Body of pancreas (tissue), 4 donors: ENCODE measurements at regions not wholly inside any gene's neighbourhood (a gene's known extent, or its start where the extent isn't known, plus 50 kb on each side); places are given as distances from the start of the nearest gene placed in this dataset.

Source experiments
- ATAC-seq: fragments of 150-250 bp; one replicate; pipeline ENCODE4 v1.9.1; 2016
- DNase-seq, 4 donors: peaks; one replicate each; pipeline ENCODE4 v3.0.0-alpha.2; 2019
- H3K27ac ChIP-seq, 4 donors: fragments of 200-600 bp; sonication (generic); 1 replicate in 3 of 4; 2 replicates in 1 of 4; pipeline versions ENCODE4 v1.5.1 to v1.6.1; 2016 to 2019; ENCODE audit warnings: mild to moderate bottlenecking in 1 of 4, mixed read lengths in 1 of 4, moderate library complexity in 1 of 4
- H3K27me3 ChIP-seq, 2 donors: fragments of 200-600 bp; sonication (generic); one replicate each; pipeline ENCODE4 v1.6.0; 2016; ENCODE audit warnings: mild to moderate bottlenecking in 1 of 2
- H3K36me3 ChIP-seq, 2 donors: fragments of 200-600 bp; sonication (generic); replicated peaks in 1 of 2; 2 replicates each; pipeline ENCODE4 v1.5.1; 2016; ENCODE audit warnings: low read depth in 2 of 2; ENCODE audit not compliant: insufficient read depth in 1 of 2
- H3K4me1 ChIP-seq: fragments of 200-600 bp; sonication (generic); one replicate; pipeline ENCODE4 v1.6.0; 2016
- H3K4me3 ChIP-seq, 2 donors: fragments of 200-600 bp; sonication (generic); 1 replicate in 1 of 2; 2 replicates in 1 of 2; pipeline ENCODE4 v1.5.1; 2016 to 2019
- H3K9me3 ChIP-seq, 3 donors: fragments of 200-600 bp; sonication (generic); 1 replicate in 2 of 3; 2 replicates in 1 of 3; pipeline ENCODE4 v1.5.1; 2016
- POLR2A ChIP-seq, 3 donors: fragments of 450-650 bp; IDR thresholded peaks; one replicate each; pipeline ENCODE4 v1.6.1; 2016; ENCODE audit warnings: antibody characterized with exemption in 3 of 3, mild to moderate bottlenecking in 2 of 3
- WGBS, 2 donors: methylation state at CpG; one replicate each; pipeline ENCODE4 v1.1.5; 2017; 5-methylcytosine and 5-hydroxymethylcytosine counted together
- intact Hi-C: fragments of 100-400 bp; cut with DNase I; formaldehyde crosslinking; loops from one replicate; pipeline ENCODE4 v1.15.1; 2023
- TF ChIP-seq, protein P1 (sequence below), 7 experiments: fragments of 450-650 bp in 4 of 7; fragments of 200-600 bp in 3 of 7; sonication (generic) in 3 of 7; IDR thresholded peaks; one replicate each; pipeline ENCODE4 v1.5.1; 2016 to 2019; ENCODE audit warnings: antibody characterized with exemption in 7 of 7

DNA sequence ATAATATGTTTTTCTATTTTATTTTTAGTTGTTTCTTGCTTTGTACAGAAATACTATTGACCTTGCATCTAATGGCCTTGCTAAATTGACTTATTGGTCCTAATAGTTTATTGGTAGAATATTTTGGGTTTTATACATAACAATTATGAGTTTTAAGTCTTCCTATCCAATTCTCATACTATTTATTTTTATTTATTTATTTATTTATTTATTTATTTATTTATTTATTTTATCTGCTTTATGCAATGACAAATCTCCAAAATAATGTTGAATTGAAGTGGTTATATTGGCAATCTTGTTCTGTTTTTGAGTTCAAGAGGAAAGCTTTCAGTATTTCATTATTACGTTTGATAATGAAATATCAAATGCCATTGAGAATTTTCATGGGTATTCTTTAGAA lies 488.3 kb downstream of the CDH2 start:
- no peak for TF ChIP-seq POLR2A (IDR thresholded peaks at IDR 0.05)
- TF ChIP-seq, protein P1, sequence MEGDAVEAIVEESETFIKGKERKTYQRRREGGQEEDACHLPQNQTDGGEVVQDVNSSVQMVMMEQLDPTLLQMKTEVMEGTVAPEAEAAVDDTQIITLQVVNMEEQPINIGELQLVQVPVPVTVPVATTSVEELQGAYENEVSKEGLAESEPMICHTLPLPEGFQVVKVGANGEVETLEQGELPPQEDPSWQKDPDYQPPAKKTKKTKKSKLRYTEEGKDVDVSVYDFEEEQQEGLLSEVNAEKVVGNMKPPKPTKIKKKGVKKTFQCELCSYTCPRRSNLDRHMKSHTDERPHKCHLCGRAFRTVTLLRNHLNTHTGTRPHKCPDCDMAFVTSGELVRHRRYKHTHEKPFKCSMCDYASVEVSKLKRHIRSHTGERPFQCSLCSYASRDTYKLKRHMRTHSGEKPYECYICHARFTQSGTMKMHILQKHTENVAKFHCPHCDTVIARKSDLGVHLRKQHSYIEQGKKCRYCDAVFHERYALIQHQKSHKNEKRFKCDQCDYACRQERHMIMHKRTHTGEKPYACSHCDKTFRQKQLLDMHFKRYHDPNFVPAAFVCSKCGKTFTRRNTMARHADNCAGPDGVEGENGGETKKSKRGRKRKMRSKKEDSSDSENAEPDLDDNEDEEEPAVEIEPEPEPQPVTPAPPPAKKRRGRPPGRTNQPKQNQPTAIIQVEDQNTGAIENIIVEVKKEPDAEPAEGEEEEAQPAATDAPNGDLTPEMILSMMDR (IDR thresholded peaks at IDR 0.05), result no peak
- ATAC-seq (no peak), DNase-seq (no peak)
- no peaks in the 10 kb centered on the region for H3K27me3 ChIP-seq
- H3K4me1 ChIP-seq, result no peaks in the 10 kb centered on the region
- H3K27ac ChIP-seq, result no peak overlapping the region
- H3K4me3 ChIP-seq, result no peak overlapping the region
- no peaks in the 10 kb centered on the region for H3K36me3 ChIP-seq
- intact Hi-C loops, result no loop called here
- H3K9me3 ChIP-seq, result no peaks in the 10 kb centered on the region
- 73 to 85% methylated on average over 1 of the region's 1 CpG for WGBS, 2 donors

DNA sequence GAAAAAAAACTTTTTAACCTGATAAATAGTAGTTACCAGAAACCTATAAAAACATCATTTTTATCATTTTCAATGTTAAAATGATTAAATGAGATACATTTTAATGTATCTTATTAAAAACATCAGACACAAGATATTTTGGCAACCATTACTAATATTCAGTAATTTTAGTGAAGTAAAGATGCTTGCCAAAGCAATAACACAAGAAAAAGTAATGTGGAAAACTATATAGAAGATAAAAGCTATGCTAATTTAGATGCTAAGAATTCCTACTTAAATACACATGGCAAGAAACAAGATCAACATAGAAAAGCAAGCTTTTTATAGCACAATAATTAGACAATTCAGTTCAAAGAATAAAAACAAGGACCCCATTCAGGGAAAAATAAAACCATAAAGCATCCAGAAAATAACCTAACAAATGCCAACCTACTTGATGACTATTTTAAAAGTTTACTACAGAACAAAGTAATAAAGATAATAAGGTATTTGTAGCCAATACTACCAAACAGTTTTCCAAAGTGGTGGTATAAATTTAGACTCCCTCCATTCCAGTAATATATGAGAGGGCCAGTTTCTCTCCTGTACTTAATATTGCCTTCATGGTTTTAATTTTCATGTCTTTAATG lies 489.5 kb downstream of the CDH2 start:
- no peaks in the 10 kb centered on the region for H3K9me3 ChIP-seq
- no peaks in the 10 kb centered on the region for H3K4me1 ChIP-seq
- ATAC-seq (no peak), DNase-seq (no peak)
- H3K36me3 ChIP-seq, result no peaks in the 10 kb centered on the region
- TF ChIP-seq POLR2A (IDR thresholded peaks at IDR 0.05), result no peak
- TF ChIP-seq, protein P1 (IDR thresholded peaks at IDR 0.05), result no peak
- H3K27ac ChIP-seq, result no peak overlapping the region
- H3K4me3 ChIP-seq, result no peak overlapping the region
- H3K27me3 ChIP-seq, result no peaks in the 10 kb centered on the region
- intact Hi-C loops, result no loop called here

DNA sequence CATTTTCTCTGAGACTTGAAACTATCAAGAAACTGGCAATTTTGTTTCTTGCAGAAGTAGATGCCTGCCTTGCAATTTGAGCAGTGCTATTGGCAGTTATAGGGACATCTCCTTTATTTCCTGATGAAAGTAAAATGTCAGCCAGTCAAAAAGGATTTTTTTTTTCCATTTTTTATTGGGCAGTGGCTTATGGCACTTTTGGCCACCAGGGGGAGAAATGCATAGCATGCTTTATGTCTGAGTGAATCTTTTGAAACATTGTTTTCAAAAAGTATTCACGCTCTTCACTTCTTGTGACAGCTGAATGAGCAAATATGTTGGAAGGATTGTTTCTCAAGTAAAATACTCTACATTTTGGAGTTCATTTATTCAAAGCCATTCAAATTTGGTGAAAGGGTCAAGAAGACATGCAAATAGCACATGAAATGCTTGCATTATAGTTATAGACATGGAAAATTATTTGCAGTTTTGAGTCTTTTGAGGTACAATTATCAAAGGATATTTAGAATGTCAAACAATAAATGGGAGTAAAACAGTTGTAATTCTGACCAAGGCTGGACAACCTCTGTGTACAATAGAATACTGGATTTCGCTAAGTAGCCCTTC lies 491.0 kb downstream of the CDH2 start:
- no peaks in the 10 kb centered on the region for H3K27me3 ChIP-seq
- no peak for ATAC-seq
- intact Hi-C loops, result no loop called here
- DNase-seq, result peak in 2 of 4 donors; percentile 14 to 28
- no peaks in the 10 kb centered on the region for H3K4me1 ChIP-seq
- no peak overlapping the region for H3K27ac ChIP-seq
- 65 to 67% methylated on average over 2 of the region's 2 CpGs for WGBS, 2 donors
- no peaks in the 10 kb centered on the region for H3K36me3 ChIP-seq
- no peak for TF ChIP-seq POLR2A (IDR thresholded peaks at IDR 0.05)
- TF ChIP-seq, protein P1 (IDR thresholded peaks at IDR 0.05), result peak in 5 of 7 experiments; percentile 38 to 67 (median 41)
- no peaks in the 10 kb centered on the region for H3K9me3 ChIP-seq
- no peak overlapping the region for H3K4me3 ChIP-seq

DNA sequence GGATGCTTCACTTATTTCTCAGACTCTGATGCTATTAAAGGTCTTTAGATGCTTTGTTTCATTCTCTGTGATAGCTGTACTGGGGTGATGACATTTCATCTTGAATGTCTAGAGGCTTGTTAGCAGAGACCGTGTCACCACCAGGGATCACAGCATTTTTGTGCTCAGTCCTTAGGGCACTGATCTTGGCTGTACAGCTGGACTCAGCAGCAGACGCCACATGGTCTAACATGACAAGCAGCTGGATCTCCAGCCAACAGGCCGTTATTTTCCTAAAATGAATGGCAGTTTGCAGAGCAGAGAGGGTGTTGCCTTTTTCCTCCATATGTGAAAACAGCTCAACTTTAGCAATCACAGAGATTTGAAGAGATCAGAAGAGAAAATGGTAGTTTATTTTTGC lies 491.8 kb downstream of the CDH2 start:
- 42 to 47% methylated on average over 3 of the region's 3 CpGs for WGBS, 2 donors
- TF ChIP-seq POLR2A (IDR thresholded peaks at IDR 0.05), result no peak
- TF ChIP-seq, protein P1 (IDR thresholded peaks at IDR 0.05), result no peak

DNA sequence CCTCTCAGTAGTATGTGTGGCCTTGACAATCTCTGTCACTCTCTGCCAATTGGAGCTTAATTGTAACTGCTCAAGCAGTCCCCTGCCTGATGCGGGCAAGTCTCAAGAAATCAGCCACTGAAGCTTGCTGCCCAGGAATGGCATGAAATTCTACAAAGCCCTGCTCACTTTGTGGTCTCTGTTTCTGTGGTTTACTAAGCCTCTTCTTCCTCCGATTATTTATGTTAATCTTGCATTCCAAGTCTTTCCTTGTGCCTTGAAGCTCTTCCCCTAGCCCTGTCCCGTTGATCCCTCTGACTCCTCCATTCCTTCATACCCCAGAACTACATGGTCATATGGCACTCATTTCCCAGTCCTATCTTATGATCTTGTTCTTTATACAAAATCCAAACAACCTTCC lies 489.3 kb upstream of the CHST9 start:
- Histone ChIP-seq H3K9me3 (no peaks in the 10 kb centered on the region), H3K4me1 (no peaks in the 10 kb centered on the region), H3K27ac (no peak overlapping the region), H3K36me3 (no peaks in the 10 kb centered on the region), H3K27me3 (no peaks in the 10 kb centered on the region), H3K4me3 (no peak overlapping the region)
- DNase-seq (no peak), ATAC-seq (no peak)
- intact Hi-C loops, result no loop called here
- TF ChIP-seq, protein P1 (IDR thresholded peaks at IDR 0.05), result no peak
- no peak for TF ChIP-seq POLR2A (IDR thresholded peaks at IDR 0.05)
- WGBS, 2 donors, result 71 to 73% methylated on average over 3 of the region's 3 CpGs

More for the DNA sequence above, 491.8 kb downstream of the CDH2 start:
- no peaks in the 10 kb centered on the region for H3K27me3 ChIP-seq
- H3K4me1 ChIP-seq, result no peaks in the 10 kb centered on the region
- no peak overlapping the region for H3K27ac ChIP-seq
- H3K9me3 ChIP-seq, result no peaks in the 10 kb centered on the region
- no peak overlapping the region for H3K4me3 ChIP-seq
- ATAC-seq, result no peak
- intact Hi-C loops, result no loop called here
- DNase-seq, result no peak
- no peaks in the 10 kb centered on the region for H3K36me3 ChIP-seq
